IMR-90 (cell line): ENCODE measurements at regions not wholly inside any gene's neighbourhood (a gene's known extent, or its start where the extent isn't known, plus 50 kb on each side); places are given as distances from the start of the nearest gene placed in this dataset.

ENCODE experiments used
- ATAC-seq: fragments of 200-7000 bp; cut with Tn5 transposase; 2 replicates; pipeline ENCODE4 v1.9.1; 2020; ENCODE audit warnings: low read depth, mild to moderate bottlenecking, moderate library complexity
- BruUV-seq: library from RNA; stranded (reverse); fragments of 400-500 nt; replicated peaks from 2 replicates; lab custom pipeline; 2021; lab: Mats Ljungman, UMichigan
- CTCF ChIA-PET: fragments of 300-600 bp; formaldehyde crosslinking; extraction: SDS; loops from one replicate; lab custom pipeline; 2021; ENCODE audit warnings: antibody characterized with exemption; lab: Yijun Ruan, JAX
- POLR2A ChIA-PET: fragments of 300-600 bp; sonication (Branson Sonifier 250); formaldehyde crosslinking; loops from one replicate; lab custom pipeline; 2022; ENCODE audit warnings: antibody characterized with exemption; ENCODE audit not compliant: unreplicated experiment; lab: Charles Lee
- DNase-seq: peaks from one replicate; pipeline ENCODE4 v3.0.0; 2013
- H2AFZ ChIP-seq: replicated peaks from 2 replicates; pipeline ENCODE3; 2013; ENCODE audit warnings: low read length, mild to moderate bottlenecking; ENCODE audit not compliant: poor library complexity
- H2AK5ac ChIP-seq: 2 replicates; pipeline ENCODE4 v1.6.1; 2013; ENCODE audit warnings: low read depth, low read length, inconsistent platforms
- H2AK9ac ChIP-seq: replicated peaks from 2 replicates; pipeline ENCODE3; 2013; ENCODE audit warnings: mild to moderate bottlenecking, low read depth, low read length, moderate library complexity; ENCODE audit not compliant: poor library complexity
- H2BK120ac ChIP-seq: 2 replicates; pipeline ENCODE4 v1.6.1; 2013; ENCODE audit warnings: low read depth, low read length, inconsistent platforms
- H2BK15ac ChIP-seq: 3 replicates; pipeline ENCODE4 v1.6.1; 2013; ENCODE audit warnings: low read depth, low read length, inconsistent platforms
- H2BK20ac ChIP-seq: 2 replicates; pipeline ENCODE4 v1.6.1; 2013; ENCODE audit warnings: low read depth, mild to moderate bottlenecking, inconsistent platforms, low read length, moderate library complexity
- H2BK5ac ChIP-seq: 2 replicates; pipeline ENCODE4 v1.6.1; 2013; ENCODE audit warnings: mild to moderate bottlenecking, low read depth, low read length, inconsistent platforms; ENCODE audit not compliant: poor library complexity, severe bottlenecking
- H3K14ac ChIP-seq: replicated peaks from 2 replicates; pipeline ENCODE4 v1.6.1; 2013; ENCODE audit warnings: low read depth, low read length, inconsistent platforms
- H3K18ac ChIP-seq: 2 replicates; pipeline ENCODE4 v1.6.1; 2013; ENCODE audit warnings: low read depth, low read length, control low read depth
- H3K23ac ChIP-seq: 2 replicates; pipeline ENCODE4 v1.6.1; 2013; ENCODE audit warnings: low read depth, low read length, inconsistent platforms
- H3K27ac ChIP-seq: 2 replicates; pipeline ENCODE4 v1.5.1; 2013; ENCODE audit warnings: mild to moderate bottlenecking, control low read depth, low read length; ENCODE audit not compliant: insufficient read depth
- H3K27me3 ChIP-seq: 2 replicates; pipeline ENCODE4 v1.6.1; 2013; ENCODE audit warnings: low read length; ENCODE audit not compliant: control insufficient read depth, insufficient read depth
- H3K36me3 ChIP-seq: 2 replicates; pipeline ENCODE4 v1.6.1; 2013; ENCODE audit warnings: low read length, mixed read lengths; ENCODE audit not compliant: control insufficient read depth, insufficient read depth
- H3K4ac ChIP-seq: 2 replicates; pipeline ENCODE4 v1.6.1; 2013; ENCODE audit warnings: low read depth, low read length, inconsistent platforms
- H3K4me1 ChIP-seq: 2 replicates; pipeline ENCODE4 v1.6.1; 2013; ENCODE audit warnings: low read length, mixed read lengths; ENCODE audit not compliant: control insufficient read depth, insufficient read depth
- H3K4me2 ChIP-seq: 2 replicates; pipeline ENCODE4 v1.6.1; 2013; ENCODE audit warnings: low read depth, mild to moderate bottlenecking, control low read depth, low read length, moderate library complexity
- H3K4me3 ChIP-seq: 2 replicates; pipeline ENCODE4 v1.5.1; 2013; ENCODE audit warnings: low read depth, mild to moderate bottlenecking, control low read depth, low read length, moderate library complexity; ENCODE audit not compliant: insufficient read depth
- H3K56ac ChIP-seq: 2 replicates; pipeline ENCODE4 v1.6.1; 2013; ENCODE audit warnings: low read length, inconsistent platforms; ENCODE audit not compliant: insufficient read depth; ENCODE audit errors: extremely low read depth
- H3K79me1 ChIP-seq, 2 experiments: 2 replicates each; pipeline ENCODE4 v1.6.1; 2013; ENCODE audit warnings: low read length in 2 of 2, inconsistent platforms in 1 of 2, low read depth in 1 of 2
- H3K9ac ChIP-seq: 2 replicates; pipeline ENCODE4 v1.6.1; 2013; ENCODE audit warnings: low read depth, low read length, control low read depth
- H3K9me1 ChIP-seq: 2 replicates; pipeline ENCODE4 v1.6.1; 2013; ENCODE audit warnings: low read length, inconsistent platforms; ENCODE audit not compliant: insufficient read depth
- H3K9me3 ChIP-seq: 2 replicates; pipeline ENCODE4 v1.6.1; 2013; ENCODE audit warnings: low read length; ENCODE audit not compliant: control insufficient read depth, insufficient read depth
- H4K20me1 ChIP-seq: 2 replicates; pipeline ENCODE4 v1.6.1; 2013; ENCODE audit warnings: low read length, inconsistent platforms; ENCODE audit not compliant: insufficient read depth
- H4K5ac ChIP-seq: 2 replicates; pipeline ENCODE4 v1.6.1; 2013; ENCODE audit warnings: mild to moderate bottlenecking, low read depth, low read length, control low read depth
- H4K8ac ChIP-seq, 2 experiments: 2 replicates each; pipeline ENCODE4 v1.6.1; 2013; ENCODE audit warnings: low read depth in 2 of 2, low read length in 2 of 2, control low read depth in 1 of 2, inconsistent platforms in 1 of 2
- H4K91ac ChIP-seq: 2 replicates; pipeline ENCODE4 v1.6.1; 2013; ENCODE audit warnings: low read depth, low read length, inconsistent platforms; ENCODE audit not compliant: insufficient read depth
- BHLHE40 ChIP-seq: fragments of 150-350 bp; IDR thresholded peaks from 2 replicates; pipeline ENCODE4 v1.6.1; 2016; ENCODE audit warnings: mild to moderate bottlenecking, low read depth, low read length
- CEBPB ChIP-seq: IDR thresholded peaks from 2 replicates; pipeline ENCODE4 v1.6.1; 2012; ENCODE audit warnings: low read depth, low read length, improper control_type of control experiment
- CHD1 ChIP-seq: IDR thresholded peaks from 2 replicates; pipeline ENCODE4 v1.6.1; 2012; ENCODE audit warnings: low read depth, low read length, improper control_type of control experiment
- FOS ChIP-seq: fragments of 150-350 bp; IDR thresholded peaks from 2 replicates; pipeline ENCODE4 v1.6.1; 2016; ENCODE audit warnings: low read depth, low read length
- MAFK ChIP-seq: IDR thresholded peaks from 2 replicates; pipeline ENCODE4 v1.6.1; 2012; ENCODE audit warnings: low read depth, low read length, improper control_type of control experiment
- MXI1 ChIP-seq: IDR thresholded peaks from 2 replicates; pipeline ENCODE4 v1.6.1; 2012; ENCODE audit warnings: low read depth, mild to moderate bottlenecking, low read length, moderate library complexity, borderline replicate concordance
- NFE2L2 ChIP-seq: fragments of 150-350 bp; IDR thresholded peaks from 2 replicates; pipeline ENCODE4 v1.6.1; 2016; ENCODE audit warnings: low read depth, mild to moderate bottlenecking, low read length
- POLR2A ChIP-seq: IDR thresholded peaks from 2 replicates; pipeline ENCODE4 v1.6.1; 2012; ENCODE audit warnings: mild to moderate bottlenecking, low read depth, low read length
- RAD21 ChIP-seq: IDR thresholded peaks from 2 replicates; pipeline ENCODE4 v1.6.1; 2012; ENCODE audit warnings: low read length, improper control_type of control experiment
- RCOR1 ChIP-seq: IDR thresholded peaks from 2 replicates; pipeline ENCODE4 v1.6.1; 2012; ENCODE audit warnings: mild to moderate bottlenecking, low read length, improper control_type of control experiment; ENCODE audit not compliant: insufficient replicate concordance
- RFX5 ChIP-seq: IDR thresholded peaks from 2 replicates; pipeline ENCODE4 v1.8.0; 2012; ENCODE audit warnings: low read depth, mild to moderate bottlenecking, low read length, moderate library complexity
- SMC3 ChIP-seq: fragments of 150-350 bp; IDR thresholded peaks from 2 replicates; pipeline ENCODE4 v1.6.1; 2016; ENCODE audit warnings: low read depth, mild to moderate bottlenecking, antibody characterized with exemption, low read length, moderate library complexity
- WGBS, 2 experiments: methylation state at CpG; one replicate each; pipeline versions ENCODE4 v1.1.5 to v1.1.7; 2013; ENCODE audit warnings: missing lambda C conversion rate in 2 of 2; ENCODE audit not compliant: insufficient read length in 1 of 2; ENCODE audit errors: extremely low coverage in 2 of 2; 5-methylcytosine and 5-hydroxymethylcytosine counted together
- dilution Hi-C: fragments of 300-500 bp; cut with HindIII; formaldehyde crosslinking; loops from one replicate; pipeline ENCODE4 v1.14.3; 2018; ENCODE audit warnings: low sequenced_read_pairs; ENCODE audit not compliant: unreplicated experiment
- in situ Hi-C: fragments of 300-500 bp; cut with MboI; formaldehyde crosslinking; loops from 3 replicates; pipeline ENCODE4 v1.14.3; 2019; ENCODE audit warnings: low sequenced_read_pairs, inconsistent platforms, mixed read lengths
- intact Hi-C: fragments of 100-400 bp; cut with micrococcal nuclease; formaldehyde crosslinking; loops from 2 replicates; pipeline ENCODE4 v1.10.0; 2022
- TF ChIP-seq, protein P1 (sequence below): conservative IDR thresholded peaks from 2 replicates; pipeline ENCODE4 v1.5.1; 2012; ENCODE audit warnings: mild to moderate bottlenecking, low read depth, low read length, improper control_type of control experiment
- TF ChIP-seq, protein P2 (sequence below): fragments of 150-350 bp; IDR thresholded peaks from 2 replicates; pipeline ENCODE4 v1.6.1; 2017; ENCODE audit warnings: mild to moderate bottlenecking, antibody characterized with exemption, low read length, low read depth
- TF ChIP-seq, protein P3 (sequence below): fragments of 150-350 bp; IDR thresholded peaks from 2 replicates; pipeline ENCODE4 v1.6.1; 2016; ENCODE audit warnings: low read depth, mild to moderate bottlenecking, low read length, moderate library complexity, borderline replicate concordance

DNA sequence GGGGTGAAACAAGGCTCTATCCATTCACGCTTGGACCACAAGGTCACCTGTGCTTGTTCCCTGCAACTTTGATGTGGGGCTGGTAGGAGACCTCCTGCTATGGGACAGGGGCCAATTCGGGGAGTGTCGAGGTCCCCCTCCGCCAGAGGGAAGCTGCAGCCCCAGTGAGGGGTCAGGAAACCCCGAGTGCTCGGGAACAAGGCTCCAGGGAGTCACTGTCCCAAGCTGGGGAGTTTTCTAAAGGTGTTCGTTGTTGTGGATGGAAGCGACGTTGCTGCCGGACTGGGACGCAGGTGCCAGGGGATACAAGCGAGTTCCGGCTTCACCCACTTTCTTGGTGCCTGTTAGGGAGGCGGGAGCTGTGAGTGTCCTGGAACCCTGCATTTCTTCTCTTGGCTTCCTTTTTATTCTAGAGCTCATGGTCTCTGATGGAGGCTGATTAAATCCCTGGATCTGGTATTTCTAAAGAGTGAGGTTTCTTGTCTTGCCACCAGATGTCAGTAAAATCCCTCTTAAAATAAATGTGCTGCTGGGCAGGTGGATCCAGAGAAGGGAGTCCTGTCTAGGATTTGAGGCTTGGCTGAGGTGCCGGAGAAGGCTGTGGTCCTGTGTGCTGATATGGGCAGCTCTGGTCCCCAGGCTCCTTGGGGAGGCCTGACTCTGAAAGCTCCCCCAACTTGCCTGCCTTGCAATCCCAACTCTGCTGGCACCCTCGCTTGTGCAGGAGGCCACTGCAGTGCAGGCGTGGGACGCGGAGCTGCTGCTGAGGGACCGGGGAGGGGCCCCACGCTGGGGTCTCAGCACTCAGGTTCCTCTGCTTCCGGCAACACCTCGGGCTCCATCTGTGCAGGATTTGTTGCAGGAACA, 153.9 kb downstream of the TEX29 start:
- Histone ChIP-seq H3K27ac (no peak overlapping the region), H2BK20ac (no peak overlapping the region), H4K91ac (no peak overlapping the region), H4K8ac (no peak overlapping the region), H3K18ac (no peak overlapping the region), H3K14ac (no peak overlapping the region), H2BK120ac (no peak overlapping the region), H2BK15ac (no peak overlapping the region), H3K4ac (no peak overlapping the region), H3K56ac (no peak overlapping the region), H4K5ac (no peak overlapping the region), H3K23ac (no peak overlapping the region), H3K4me1 (no peaks in the 10 kb centered on the region), H3K9ac (no peak overlapping the region), H2BK5ac (no peak overlapping the region), H2AK9ac (no peak overlapping the region), H3K9me1 (no peaks in the 10 kb centered on the region), H3K4me3 (no peak overlapping the region), H3K9me3 (0 out of 2 replicates have a peak, but pooled peaks cover 3% of the 10 kb centered on the region), H3K27me3 (no peaks in the 10 kb centered on the region), H4K20me1 (no peaks in the 10 kb centered on the region), H2AFZ (no peak overlapping the region), H3K36me3 (no peaks in the 10 kb centered on the region), H3K79me1 (no peaks in the 10 kb centered on the region), H2AK5ac (no peak overlapping the region), H3K4me2 (no peak overlapping the region)
- WGBS, 2 experiments, result 93% methylated on average over 3 of the region's 23 CpGs; no CpG with 5 or more reads in 1 of the 2 experiments
- ChIA-PET POLR2A (no interaction called here), CTCF (interaction anchor here (0.6 to 1.7 kb wide), 7 partner anchors 11 to 970 kb away, joined by 3 to 11 read pairs (median 3); no protein-coding TSS in a partner anchor)
- intact Hi-C loops (loop anchor here (1.0 to 10.0 kb wide), 4 partner anchors 970 to 1400 kb away; no protein-coding TSS in a partner anchor), in situ Hi-C loops (loop anchor here (5.0 kb wide), 2 partner anchors 968 to 1133 kb away; no protein-coding TSS in a partner anchor), dilution Hi-C loops (no loop called here)
- ATAC-seq (peak; percentile 92), DNase-seq (peak; percentile 35)
- no TSS peak for BruUV-seq
- TF ChIP-seq, protein P1, sequence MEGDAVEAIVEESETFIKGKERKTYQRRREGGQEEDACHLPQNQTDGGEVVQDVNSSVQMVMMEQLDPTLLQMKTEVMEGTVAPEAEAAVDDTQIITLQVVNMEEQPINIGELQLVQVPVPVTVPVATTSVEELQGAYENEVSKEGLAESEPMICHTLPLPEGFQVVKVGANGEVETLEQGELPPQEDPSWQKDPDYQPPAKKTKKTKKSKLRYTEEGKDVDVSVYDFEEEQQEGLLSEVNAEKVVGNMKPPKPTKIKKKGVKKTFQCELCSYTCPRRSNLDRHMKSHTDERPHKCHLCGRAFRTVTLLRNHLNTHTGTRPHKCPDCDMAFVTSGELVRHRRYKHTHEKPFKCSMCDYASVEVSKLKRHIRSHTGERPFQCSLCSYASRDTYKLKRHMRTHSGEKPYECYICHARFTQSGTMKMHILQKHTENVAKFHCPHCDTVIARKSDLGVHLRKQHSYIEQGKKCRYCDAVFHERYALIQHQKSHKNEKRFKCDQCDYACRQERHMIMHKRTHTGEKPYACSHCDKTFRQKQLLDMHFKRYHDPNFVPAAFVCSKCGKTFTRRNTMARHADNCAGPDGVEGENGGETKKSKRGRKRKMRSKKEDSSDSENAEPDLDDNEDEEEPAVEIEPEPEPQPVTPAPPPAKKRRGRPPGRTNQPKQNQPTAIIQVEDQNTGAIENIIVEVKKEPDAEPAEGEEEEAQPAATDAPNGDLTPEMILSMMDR, result peak; percentile 57
- TF ChIP-seq RCOR1 (no peak), NFE2L2 (no peak), CEBPB (no peak), BHLHE40 (no peak), CHD1 (no peak), RAD21 (peak; percentile 57), MAFK (no peak), POLR2A (no peak), SMC3 (peak; percentile 56), MXI1 (no peak), FOS (no peak), RFX5 (no peak)
- TF ChIP-seq, protein P2, sequence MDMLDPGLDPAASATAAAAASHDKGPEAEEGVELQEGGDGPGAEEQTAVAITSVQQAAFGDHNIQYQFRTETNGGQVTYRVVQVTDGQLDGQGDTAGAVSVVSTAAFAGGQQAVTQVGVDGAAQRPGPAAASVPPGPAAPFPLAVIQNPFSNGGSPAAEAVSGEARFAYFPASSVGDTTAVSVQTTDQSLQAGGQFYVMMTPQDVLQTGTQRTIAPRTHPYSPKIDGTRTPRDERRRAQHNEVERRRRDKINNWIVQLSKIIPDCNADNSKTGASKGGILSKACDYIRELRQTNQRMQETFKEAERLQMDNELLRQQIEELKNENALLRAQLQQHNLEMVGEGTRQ, result no peak
- TF ChIP-seq, protein P3, sequence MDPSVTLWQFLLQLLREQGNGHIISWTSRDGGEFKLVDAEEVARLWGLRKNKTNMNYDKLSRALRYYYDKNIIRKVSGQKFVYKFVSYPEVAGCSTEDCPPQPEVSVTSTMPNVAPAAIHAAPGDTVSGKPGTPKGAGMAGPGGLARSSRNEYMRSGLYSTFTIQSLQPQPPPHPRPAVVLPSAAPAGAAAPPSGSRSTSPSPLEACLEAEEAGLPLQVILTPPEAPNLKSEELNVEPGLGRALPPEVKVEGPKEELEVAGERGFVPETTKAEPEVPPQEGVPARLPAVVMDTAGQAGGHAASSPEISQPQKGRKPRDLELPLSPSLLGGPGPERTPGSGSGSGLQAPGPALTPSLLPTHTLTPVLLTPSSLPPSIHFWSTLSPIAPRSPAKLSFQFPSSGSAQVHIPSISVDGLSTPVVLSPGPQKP, result no peak
